WTC11 (cell line): ENCODE measurements at regions not wholly inside any gene's neighbourhood (a gene's known extent, or its start where the extent isn't known, plus 50 kb on each side); places are given as distances from the start of the nearest gene placed in this dataset.
A peak's percentile ranks its signal among the peaks of the same experiment; 100 is the strongest.

Source experiments
- ATAC-seq: fragments of 200-7000 bp; cut with Tn5 transposase; 2 replicates; pipeline ENCODE4 v1.10.0; 2021; ENCODE audit warnings: mild to moderate bottlenecking, moderate library complexity
- CTCF ChIA-PET: fragments of 300-600 bp; sonication (Branson Sonifier 250); formaldehyde crosslinking; loops from one replicate; lab custom pipeline; 2021; ENCODE audit warnings: antibody characterized with exemption; lab: Charles Lee
- POLR2A ChIA-PET: fragments of 350-600 bp; sonication (Branson Sonifier 250); formaldehyde crosslinking; loops from one replicate; lab custom pipeline; 2021; ENCODE audit warnings: antibody characterized with exemption; lab: Charles Lee
- DNase-seq: peaks from one replicate; pipeline ENCODE4 v3.0.0; 2021; ENCODE audit warnings: low spot score
- H3K27ac Mint-ChIP-seq: 2 replicates; pipeline ENCODE4 v1.8.0; 2021; ENCODE audit warnings: mixed read lengths
- H3K27me3 Mint-ChIP-seq: 2 replicates; pipeline ENCODE4 v1.8.0; 2021; ENCODE audit warnings: low read depth, mild to moderate bottlenecking, moderate library complexity, mixed read lengths
- H3K36me3 Mint-ChIP-seq: 2 replicates; pipeline ENCODE4 v1.8.0; 2021; ENCODE audit warnings: mixed read lengths
- H3K4me1 Mint-ChIP-seq: 2 replicates; pipeline ENCODE4 v1.8.0; 2022; ENCODE audit warnings: mixed read lengths
- H3K4me3 Mint-ChIP-seq: 2 replicates; pipeline ENCODE4 v1.8.0; 2021; ENCODE audit warnings: mild to moderate bottlenecking, moderate library complexity, mixed read lengths
- H3K9me3 Mint-ChIP-seq: 2 replicates; pipeline ENCODE4 v1.8.0; 2021; ENCODE audit warnings: mixed read lengths
- ETV6 ChIP-seq: sonication (generic); formaldehyde crosslinking; IDR thresholded peaks from 2 replicates; pipeline ENCODE4 v1.8.1; 2022; ENCODE audit warnings: mild to moderate bottlenecking, missing genetic modification reagents
- FOXJ3 ChIP-seq: sonication (generic); formaldehyde crosslinking; IDR thresholded peaks from 2 replicates; pipeline ENCODE4 v1.9.0; 2021; ENCODE audit warnings: missing genetic modification reagents, mild to moderate bottlenecking, borderline replicate concordance
- GABPB1 ChIP-seq: sonication (generic); formaldehyde crosslinking; IDR thresholded peaks from 2 replicates; pipeline ENCODE4 v1.8.1; 2023; ENCODE audit warnings: mild to moderate bottlenecking, missing genetic modification reagents
- NR1H2 ChIP-seq: sonication (generic); formaldehyde crosslinking; IDR thresholded peaks from 2 replicates; pipeline ENCODE4 v1.9.0; 2021; ENCODE audit warnings: mild to moderate bottlenecking, moderate library complexity, missing genetic modification reagents
- TCF7 ChIP-seq: sonication (generic); formaldehyde crosslinking; IDR thresholded peaks from 2 replicates; pipeline ENCODE4 v1.8.0; 2022; ENCODE audit warnings: mild to moderate bottlenecking, low read depth, missing genetic modification reagents, moderate library complexity
- ZNF121 ChIP-seq: sonication (generic); formaldehyde crosslinking; IDR thresholded peaks from 2 replicates; pipeline ENCODE4 v1.8.0; 2023; ENCODE audit warnings: missing genetic modification reagents
- TF ChIP-seq, protein P1 (sequence below): fragments of 200-600 bp; IDR thresholded peaks from 2 replicates; pipeline ENCODE4 v1.8.0; 2022; ENCODE audit warnings: antibody characterized with exemption
- TF ChIP-seq, protein P2 (sequence below): sonication (generic); formaldehyde crosslinking; IDR thresholded peaks from 2 replicates; pipeline ENCODE4 v1.8.0; 2022; ENCODE audit warnings: mild to moderate bottlenecking, missing genetic modification reagents
- TF ChIP-seq, protein P3 (sequence below): fragments of 250-450 bp; sonication (Bioruptor Pico); IDR thresholded peaks from 2 replicates; pipeline ENCODE4 v2.1.2; 2022; ENCODE audit warnings: mild to moderate bottlenecking, moderate library complexity
- TF ChIP-seq, protein P4 (sequence below): fragments of 250-450 bp; sonication (Bioruptor Pico); IDR thresholded peaks from 2 replicates; pipeline ENCODE4 v1.9.0; 2021; ENCODE audit warnings: mild to moderate bottlenecking
- TF ChIP-seq, protein P5 (sequence below): sonication (generic); formaldehyde crosslinking; IDR thresholded peaks from 2 replicates; pipeline ENCODE4 v1.8.1; 2022; ENCODE audit warnings: missing genetic modification reagents, borderline replicate concordance
- TF ChIP-seq, protein P6 (sequence below): sonication (generic); formaldehyde crosslinking; IDR thresholded peaks from 2 replicates; pipeline ENCODE4 v1.8.0; 2022; ENCODE audit warnings: mild to moderate bottlenecking, missing genetic modification reagents

DNA sequence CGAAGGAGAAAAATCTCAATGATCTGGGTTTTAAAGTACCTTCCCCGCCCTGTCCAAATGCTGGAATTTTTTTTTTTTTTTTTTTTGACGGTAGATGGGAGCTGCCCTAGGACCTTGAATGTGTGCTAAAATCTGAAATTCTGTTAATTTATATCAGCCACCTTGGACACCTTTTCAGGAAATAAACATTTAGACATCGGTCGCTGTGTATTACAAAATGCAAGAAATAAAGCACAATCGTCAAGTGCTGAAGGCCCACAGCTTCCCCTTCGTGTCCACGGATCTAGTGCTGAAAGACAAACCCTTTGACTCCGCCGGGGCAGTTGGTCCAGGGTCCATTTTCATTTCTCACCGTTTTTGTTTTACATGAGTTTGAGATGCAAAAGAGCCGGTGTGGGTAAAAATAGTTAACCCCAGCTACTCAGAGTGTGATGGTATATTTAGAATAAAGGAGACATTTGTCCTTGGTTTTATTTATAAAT is 90.2 kb upstream of the CHD2 start (continued):
- TF ChIP-seq, protein P1, sequence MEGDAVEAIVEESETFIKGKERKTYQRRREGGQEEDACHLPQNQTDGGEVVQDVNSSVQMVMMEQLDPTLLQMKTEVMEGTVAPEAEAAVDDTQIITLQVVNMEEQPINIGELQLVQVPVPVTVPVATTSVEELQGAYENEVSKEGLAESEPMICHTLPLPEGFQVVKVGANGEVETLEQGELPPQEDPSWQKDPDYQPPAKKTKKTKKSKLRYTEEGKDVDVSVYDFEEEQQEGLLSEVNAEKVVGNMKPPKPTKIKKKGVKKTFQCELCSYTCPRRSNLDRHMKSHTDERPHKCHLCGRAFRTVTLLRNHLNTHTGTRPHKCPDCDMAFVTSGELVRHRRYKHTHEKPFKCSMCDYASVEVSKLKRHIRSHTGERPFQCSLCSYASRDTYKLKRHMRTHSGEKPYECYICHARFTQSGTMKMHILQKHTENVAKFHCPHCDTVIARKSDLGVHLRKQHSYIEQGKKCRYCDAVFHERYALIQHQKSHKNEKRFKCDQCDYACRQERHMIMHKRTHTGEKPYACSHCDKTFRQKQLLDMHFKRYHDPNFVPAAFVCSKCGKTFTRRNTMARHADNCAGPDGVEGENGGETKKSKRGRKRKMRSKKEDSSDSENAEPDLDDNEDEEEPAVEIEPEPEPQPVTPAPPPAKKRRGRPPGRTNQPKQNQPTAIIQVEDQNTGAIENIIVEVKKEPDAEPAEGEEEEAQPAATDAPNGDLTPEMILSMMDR: no peak

DNA sequence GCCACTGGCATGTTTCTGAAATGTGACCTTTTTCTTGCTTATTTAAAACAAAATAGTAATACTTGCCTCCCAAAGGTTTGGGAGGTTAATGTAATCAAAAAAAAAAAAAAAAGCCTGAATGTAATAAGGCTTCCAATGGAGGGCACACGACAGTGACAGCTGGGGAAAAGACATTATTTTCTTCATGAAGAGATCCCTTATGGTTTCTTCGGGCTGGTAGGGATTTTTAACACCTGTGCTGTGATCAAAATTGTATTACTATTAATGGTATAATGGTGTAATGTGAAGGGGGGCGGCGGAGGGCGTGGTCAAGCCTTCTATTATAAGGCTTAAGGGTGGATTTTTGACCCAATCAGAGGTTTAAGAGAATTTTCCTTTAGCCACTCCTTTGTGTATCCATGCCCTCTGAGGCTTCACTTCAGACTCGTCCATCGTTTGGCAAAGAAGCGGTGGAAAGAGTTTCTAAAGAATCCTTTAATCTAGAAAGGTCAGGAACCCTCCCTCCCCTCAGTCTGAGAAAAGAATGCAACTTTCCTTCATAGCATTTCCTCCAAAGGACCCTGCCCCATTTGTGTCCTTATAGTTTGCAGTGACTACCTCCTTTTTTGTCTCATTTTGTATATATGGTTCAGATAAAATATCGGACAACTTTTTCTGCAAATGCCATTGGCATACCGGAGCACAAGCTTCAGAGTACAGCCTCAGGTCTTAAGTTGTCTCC is 89.5 kb upstream of the CHD2 start:
- H3K27ac Mint-ChIP-seq: peak overlapping the region; percentile 100
- ChIA-PET POLR2A (interaction anchor here (0.9 to 5.4 kb wide), 12 partner anchors 9 to 108 kb away, joined by 3 to 191 read pairs (median 14); partner anchors contain the start of gene CHD2), CTCF (interaction anchor here (1.2 to 4.9 kb wide), 9 partner anchors 9 to 106 kb away, joined by 3 to 37 read pairs (median 8); partner anchors contain the start of gene CHD2)
- TF ChIP-seq GABPB1 (CRISPR knock-in tag) (no peak), ZNF121 (CRISPR knock-in tag) (no peak)
- no peaks in the 10 kb centered on the region for H3K36me3 Mint-ChIP-seq
- H3K9me3 Mint-ChIP-seq: no peaks in the 10 kb centered on the region
- ATAC-seq (peak; percentile 3; the same call in 1 of the 2 replicates), DNase-seq (no peak)
- peaks cover 43% of the 10 kb centered on the region for H3K4me1 Mint-ChIP-seq
- H3K27me3 Mint-ChIP-seq: no peaks in the 10 kb centered on the region
- H3K4me3 Mint-ChIP-seq: peak overlapping the region; percentile 84

DNA sequence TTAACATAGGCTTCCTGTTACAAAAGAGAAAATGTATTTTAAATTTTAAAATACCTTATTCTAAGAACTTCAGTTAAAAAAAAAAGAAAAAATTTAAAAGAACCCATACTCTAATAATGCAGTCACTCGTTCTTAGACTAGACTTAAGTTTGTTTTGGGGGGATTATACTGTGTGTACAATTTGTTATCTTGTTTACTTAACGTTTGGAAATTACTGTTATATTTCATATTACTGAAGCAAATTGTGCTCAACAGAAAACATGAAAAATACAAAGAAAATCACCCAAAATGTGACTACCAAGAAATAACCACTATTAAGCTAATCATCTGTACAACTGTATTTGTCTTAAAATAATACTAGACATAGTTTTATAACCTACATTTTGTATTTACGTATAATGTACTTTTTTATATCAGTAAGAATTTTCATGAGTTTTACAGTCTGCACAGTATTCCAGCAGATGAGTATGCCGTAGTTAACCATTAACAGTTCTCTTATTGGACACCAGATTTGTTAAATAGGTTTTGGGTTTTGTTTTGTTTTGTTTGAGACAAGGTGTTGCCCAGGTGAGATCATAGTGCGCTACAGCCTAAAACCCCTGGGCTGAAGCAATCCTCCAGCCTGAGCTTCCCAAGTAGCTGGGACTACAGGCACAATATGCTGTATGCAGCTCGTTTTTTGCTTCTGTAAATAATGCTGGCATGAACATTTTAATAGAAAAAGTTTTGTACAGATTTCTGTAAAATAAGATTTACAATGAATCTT is 88.8 kb upstream of the CHD2 start:
- H3K4me3 Mint-ChIP-seq: peak overlapping the region; percentile 84
- H3K27ac Mint-ChIP-seq: peak overlapping the region; percentile 100
- ChIA-PET CTCF (interaction anchor here (0.7 to 4.9 kb wide), 5 partner anchors 14 to 219 kb away, joined by 3 to 24 read pairs (median 5); partner anchors contain the start of gene CHD2), POLR2A (interaction anchor here (0.9 to 5.4 kb wide), 4 partner anchors 21 to 107 kb away, joined by 3 to 191 read pairs (median 39); partner anchors contain the start of gene CHD2)
- H3K27me3 Mint-ChIP-seq: no peaks in the 10 kb centered on the region
- TF ChIP-seq TCF7 (CRISPR knock-in tag) (no peak), ETV6 (CRISPR knock-in tag) (no peak), NR1H2 (CRISPR knock-in tag) (no peak), FOXJ3 (CRISPR knock-in tag) (no peak)
- TF ChIP-seq, protein P2, sequence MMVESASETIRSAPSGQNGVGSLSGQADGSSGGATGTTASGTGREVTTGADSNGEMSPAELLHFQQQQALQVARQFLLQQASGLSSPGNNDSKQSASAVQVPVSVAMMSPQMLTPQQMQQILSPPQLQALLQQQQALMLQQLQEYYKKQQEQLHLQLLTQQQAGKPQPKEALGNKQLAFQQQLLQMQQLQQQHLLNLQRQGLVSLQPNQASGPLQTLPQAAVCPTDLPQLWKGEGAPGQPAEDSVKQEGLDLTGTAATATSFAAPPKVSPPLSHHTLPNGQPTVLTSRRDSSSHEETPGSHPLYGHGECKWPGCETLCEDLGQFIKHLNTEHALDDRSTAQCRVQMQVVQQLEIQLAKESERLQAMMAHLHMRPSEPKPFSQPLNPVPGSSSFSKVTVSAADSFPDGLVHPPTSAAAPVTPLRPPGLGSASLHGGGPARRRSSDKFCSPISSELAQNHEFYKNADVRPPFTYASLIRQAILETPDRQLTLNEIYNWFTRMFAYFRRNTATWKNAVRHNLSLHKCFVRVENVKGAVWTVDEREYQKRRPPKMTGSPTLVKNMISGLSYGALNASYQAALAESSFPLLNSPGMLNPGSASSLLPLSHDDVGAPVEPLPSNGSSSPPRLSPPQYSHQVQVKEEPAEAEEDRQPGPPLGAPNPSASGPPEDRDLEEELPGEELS (CRISPR knock-in tag): no peak
- TF ChIP-seq, protein P3, sequence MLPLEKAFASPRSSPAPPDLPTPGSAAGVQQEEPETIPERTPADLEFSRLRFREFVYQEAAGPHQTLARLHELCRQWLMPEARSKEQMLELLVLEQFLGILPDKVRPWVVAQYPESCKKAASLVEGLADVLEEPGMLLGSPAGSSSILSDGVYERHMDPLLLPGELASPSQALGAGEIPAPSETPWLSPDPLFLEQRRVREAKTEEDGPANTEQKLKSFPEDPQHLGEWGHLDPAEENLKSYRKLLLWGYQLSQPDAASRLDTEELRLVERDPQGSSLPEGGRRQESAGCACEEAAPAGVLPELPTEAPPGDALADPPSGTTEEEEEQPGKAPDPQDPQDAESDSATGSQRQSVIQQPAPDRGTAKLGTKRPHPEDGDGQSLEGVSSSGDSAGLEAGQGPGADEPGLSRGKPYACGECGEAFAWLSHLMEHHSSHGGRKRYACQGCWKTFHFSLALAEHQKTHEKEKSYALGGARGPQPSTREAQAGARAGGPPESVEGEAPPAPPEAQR: no peak
- TF ChIP-seq, protein P4, sequence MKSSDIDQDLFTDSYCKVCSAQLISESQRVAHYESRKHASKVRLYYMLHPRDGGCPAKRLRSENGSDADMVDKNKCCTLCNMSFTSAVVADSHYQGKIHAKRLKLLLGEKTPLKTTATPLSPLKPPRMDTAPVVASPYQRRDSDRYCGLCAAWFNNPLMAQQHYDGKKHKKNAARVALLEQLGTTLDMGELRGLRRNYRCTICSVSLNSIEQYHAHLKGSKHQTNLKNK: no peak
- TF ChIP-seq, protein P5, sequence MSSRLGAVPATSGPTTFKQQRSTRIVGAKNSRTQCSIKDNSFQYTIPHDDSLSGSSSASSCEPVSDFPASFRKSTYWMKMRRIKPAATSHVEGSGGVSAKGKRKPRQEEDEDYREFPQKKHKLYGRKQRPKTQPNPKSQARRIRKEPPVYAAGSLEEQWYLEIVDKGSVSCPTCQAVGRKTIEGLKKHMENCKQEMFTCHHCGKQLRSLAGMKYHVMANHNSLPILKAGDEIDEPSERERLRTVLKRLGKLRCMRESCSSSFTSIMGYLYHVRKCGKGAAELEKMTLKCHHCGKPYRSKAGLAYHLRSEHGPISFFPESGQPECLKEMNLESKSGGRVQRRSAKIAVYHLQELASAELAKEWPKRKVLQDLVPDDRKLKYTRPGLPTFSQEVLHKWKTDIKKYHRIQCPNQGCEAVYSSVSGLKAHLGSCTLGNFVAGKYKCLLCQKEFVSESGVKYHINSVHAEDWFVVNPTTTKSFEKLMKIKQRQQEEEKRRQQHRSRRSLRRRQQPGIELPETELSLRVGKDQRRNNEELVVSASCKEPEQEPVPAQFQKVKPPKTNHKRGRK (CRISPR knock-in tag): no peak
- TF ChIP-seq, protein P6, sequence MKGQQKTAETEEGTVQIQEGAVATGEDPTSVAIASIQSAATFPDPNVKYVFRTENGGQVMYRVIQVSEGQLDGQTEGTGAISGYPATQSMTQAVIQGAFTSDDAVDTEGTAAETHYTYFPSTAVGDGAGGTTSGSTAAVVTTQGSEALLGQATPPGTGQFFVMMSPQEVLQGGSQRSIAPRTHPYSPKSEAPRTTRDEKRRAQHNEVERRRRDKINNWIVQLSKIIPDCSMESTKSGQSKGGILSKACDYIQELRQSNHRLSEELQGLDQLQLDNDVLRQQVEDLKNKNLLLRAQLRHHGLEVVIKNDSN (CRISPR knock-in tag): no peak
- H3K4me1 Mint-ChIP-seq: peaks cover 43% of the 10 kb centered on the region
- no peaks in the 10 kb centered on the region for H3K9me3 Mint-ChIP-seq
- H3K36me3 Mint-ChIP-seq: no peaks in the 10 kb centered on the region
- ATAC-seq: no peak
- no peak for DNase-seq
